ENCODE measurements at regions not wholly inside any gene's neighbourhood (a gene's known extent, or its start where the extent isn't known, plus 50 kb on each side); places are given as distances from the start of the nearest gene placed in this dataset.

DNA sequence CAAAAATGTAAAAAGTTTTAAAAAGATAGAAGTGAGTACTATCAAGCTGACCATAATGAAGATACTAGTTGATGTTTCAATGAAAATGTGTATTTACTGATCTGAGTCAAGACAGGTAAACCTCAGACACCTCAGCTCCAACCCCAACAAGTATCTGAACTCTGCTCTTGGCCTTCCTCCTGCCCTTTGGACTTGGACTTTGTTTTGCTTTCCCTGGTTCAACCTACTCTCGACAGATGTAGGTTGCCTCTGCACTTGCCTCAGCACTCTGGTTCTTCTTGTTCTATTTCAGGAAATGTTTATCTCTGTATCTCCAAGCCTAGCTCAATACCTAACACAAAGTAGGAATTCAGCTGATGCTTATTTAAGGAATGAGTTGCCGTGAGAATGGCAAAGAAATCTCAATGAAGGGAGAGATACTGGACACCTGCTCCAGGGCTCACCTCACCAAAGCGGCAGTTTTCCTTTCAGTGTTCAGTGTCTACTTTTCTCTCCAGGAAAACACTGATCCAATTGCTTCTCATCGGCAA, 248.8 kb upstream of the CTAGE1 start (continued):
- TF ChIP-seq ELF4 (CRISPR knock-in tag; IDR thresholded peaks at IDR 0.05; ENCODE audit: low read depth) (no peak), NR3C1 (CRISPR knock-in tag; conservative IDR thresholded peaks at IDR 0.05; ENCODE audit: low read depth) (no peak), HMGA2 (CRISPR knock-in tag; IDR thresholded peaks at IDR 0.05) (no peak), ZNF396 (CRISPR knock-in tag; IDR thresholded peaks at IDR 0.05; ENCODE audit: borderline replicate concordance) (no peak), FOXK1 (CRISPR knock-in tag; IDR thresholded peaks at IDR 0.05) (no peak), ZNF671 (CRISPR knock-in tag; IDR thresholded peaks at IDR 0.05) (no peak), EMX1 (CRISPR knock-in tag; IDR thresholded peaks at IDR 0.05) (no peak), KAT7 (CRISPR knock-in tag; IDR thresholded peaks at IDR 0.05; ENCODE audit: borderline replicate concordance) (no peak), JUN (CRISPR knock-in tag; IDR thresholded peaks at IDR 0.05) (no peak)
- TF ChIP-seq, protein P1, sequence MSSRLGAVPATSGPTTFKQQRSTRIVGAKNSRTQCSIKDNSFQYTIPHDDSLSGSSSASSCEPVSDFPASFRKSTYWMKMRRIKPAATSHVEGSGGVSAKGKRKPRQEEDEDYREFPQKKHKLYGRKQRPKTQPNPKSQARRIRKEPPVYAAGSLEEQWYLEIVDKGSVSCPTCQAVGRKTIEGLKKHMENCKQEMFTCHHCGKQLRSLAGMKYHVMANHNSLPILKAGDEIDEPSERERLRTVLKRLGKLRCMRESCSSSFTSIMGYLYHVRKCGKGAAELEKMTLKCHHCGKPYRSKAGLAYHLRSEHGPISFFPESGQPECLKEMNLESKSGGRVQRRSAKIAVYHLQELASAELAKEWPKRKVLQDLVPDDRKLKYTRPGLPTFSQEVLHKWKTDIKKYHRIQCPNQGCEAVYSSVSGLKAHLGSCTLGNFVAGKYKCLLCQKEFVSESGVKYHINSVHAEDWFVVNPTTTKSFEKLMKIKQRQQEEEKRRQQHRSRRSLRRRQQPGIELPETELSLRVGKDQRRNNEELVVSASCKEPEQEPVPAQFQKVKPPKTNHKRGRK (CRISPR knock-in tag; IDR thresholded peaks at IDR 0.05; ENCODE audit: borderline replicate concordance): no peak
- TF ChIP-seq, protein P2, sequence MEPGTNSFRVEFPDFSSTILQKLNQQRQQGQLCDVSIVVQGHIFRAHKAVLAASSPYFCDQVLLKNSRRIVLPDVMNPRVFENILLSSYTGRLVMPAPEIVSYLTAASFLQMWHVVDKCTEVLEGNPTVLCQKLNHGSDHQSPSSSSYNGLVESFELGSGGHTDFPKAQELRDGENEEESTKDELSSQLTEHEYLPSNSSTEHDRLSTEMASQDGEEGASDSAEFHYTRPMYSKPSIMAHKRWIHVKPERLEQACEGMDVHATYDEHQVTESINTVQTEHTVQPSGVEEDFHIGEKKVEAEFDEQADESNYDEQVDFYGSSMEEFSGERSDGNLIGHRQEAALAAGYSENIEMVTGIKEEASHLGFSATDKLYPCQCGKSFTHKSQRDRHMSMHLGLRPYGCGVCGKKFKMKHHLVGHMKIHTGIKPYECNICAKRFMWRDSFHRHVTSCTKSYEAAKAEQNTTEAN (CRISPR knock-in tag; IDR thresholded peaks at IDR 0.05): no peak
- TF ChIP-seq, protein P3, sequence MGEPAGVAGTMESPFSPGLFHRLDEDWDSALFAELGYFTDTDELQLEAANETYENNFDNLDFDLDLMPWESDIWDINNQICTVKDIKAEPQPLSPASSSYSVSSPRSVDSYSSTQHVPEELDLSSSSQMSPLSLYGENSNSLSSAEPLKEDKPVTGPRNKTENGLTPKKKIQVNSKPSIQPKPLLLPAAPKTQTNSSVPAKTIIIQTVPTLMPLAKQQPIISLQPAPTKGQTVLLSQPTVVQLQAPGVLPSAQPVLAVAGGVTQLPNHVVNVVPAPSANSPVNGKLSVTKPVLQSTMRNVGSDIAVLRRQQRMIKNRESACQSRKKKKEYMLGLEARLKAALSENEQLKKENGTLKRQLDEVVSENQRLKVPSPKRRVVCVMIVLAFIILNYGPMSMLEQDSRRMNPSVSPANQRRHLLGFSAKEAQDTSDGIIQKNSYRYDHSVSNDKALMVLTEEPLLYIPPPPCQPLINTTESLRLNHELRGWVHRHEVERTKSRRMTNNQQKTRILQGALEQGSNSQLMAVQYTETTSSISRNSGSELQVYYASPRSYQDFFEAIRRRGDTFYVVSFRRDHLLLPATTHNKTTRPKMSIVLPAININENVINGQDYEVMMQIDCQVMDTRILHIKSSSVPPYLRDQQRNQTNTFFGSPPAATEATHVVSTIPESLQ (CRISPR knock-in tag; IDR thresholded peaks at IDR 0.05): no peak

DNA sequence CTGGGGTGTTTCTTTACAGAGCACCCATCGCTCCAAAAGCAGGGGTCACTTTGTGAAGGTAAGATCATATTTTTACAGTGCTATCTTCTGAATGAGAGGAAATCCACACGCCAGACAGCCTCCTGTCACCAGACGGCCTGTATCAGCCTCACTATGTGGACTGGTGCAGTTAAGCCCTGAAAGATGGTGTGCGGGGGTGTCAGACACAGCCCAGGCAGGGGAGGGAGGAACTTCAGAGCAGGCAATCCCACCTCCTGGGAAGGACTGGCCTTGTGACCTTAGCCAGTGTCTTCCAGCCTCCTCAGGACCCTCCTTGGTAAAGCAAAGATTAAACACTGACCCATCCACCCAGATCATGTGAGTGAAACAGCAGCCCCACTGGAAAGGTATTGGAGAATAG, 249.4 kb upstream of the CTAGE1 start:
- Mint-ChIP-seq H3K4me1 (no peaks in the 10 kb centered on the region), H3K36me3 (peaks cover 20% of the 10 kb centered on the region), H3K27ac (no peak overlapping the region), H3K9me3 (peaks cover 35% of the 10 kb centered on the region), H3K4me3 (no peak overlapping the region), H3K27me3 (ENCODE audit: low read depth) (no peaks in the 10 kb centered on the region)
- ChIA-PET POLR2A (no interaction called here), CTCF (no interaction called here)
- no peak for ATAC-seq
- DNase-seq (ENCODE audit: low spot score): no peak
- no peak for TF ChIP-seq ZNF396 (CRISPR knock-in tag; IDR thresholded peaks at IDR 0.05; ENCODE audit: borderline replicate concordance)
- TF ChIP-seq SMAD4 (CRISPR knock-in tag; IDR thresholded peaks at IDR 0.05): no peak
- no peak for TF ChIP-seq TEAD1 (CRISPR knock-in tag; IDR thresholded peaks at IDR 0.05)
- TF ChIP-seq TCF7 (CRISPR knock-in tag; IDR thresholded peaks at IDR 0.05; ENCODE audit: low read depth): no peak
- TF ChIP-seq KAT7 (CRISPR knock-in tag; IDR thresholded peaks at IDR 0.05; ENCODE audit: borderline replicate concordance): no peak
- TF ChIP-seq HMGA2 (CRISPR knock-in tag; IDR thresholded peaks at IDR 0.05): no peak
- TF ChIP-seq ZBTB21 (CRISPR knock-in tag; IDR thresholded peaks at IDR 0.05; ENCODE audit: borderline replicate concordance): no peak
- TF ChIP-seq ZNF121 (CRISPR knock-in tag; IDR thresholded peaks at IDR 0.05): no peak
- TF ChIP-seq, protein P4, sequence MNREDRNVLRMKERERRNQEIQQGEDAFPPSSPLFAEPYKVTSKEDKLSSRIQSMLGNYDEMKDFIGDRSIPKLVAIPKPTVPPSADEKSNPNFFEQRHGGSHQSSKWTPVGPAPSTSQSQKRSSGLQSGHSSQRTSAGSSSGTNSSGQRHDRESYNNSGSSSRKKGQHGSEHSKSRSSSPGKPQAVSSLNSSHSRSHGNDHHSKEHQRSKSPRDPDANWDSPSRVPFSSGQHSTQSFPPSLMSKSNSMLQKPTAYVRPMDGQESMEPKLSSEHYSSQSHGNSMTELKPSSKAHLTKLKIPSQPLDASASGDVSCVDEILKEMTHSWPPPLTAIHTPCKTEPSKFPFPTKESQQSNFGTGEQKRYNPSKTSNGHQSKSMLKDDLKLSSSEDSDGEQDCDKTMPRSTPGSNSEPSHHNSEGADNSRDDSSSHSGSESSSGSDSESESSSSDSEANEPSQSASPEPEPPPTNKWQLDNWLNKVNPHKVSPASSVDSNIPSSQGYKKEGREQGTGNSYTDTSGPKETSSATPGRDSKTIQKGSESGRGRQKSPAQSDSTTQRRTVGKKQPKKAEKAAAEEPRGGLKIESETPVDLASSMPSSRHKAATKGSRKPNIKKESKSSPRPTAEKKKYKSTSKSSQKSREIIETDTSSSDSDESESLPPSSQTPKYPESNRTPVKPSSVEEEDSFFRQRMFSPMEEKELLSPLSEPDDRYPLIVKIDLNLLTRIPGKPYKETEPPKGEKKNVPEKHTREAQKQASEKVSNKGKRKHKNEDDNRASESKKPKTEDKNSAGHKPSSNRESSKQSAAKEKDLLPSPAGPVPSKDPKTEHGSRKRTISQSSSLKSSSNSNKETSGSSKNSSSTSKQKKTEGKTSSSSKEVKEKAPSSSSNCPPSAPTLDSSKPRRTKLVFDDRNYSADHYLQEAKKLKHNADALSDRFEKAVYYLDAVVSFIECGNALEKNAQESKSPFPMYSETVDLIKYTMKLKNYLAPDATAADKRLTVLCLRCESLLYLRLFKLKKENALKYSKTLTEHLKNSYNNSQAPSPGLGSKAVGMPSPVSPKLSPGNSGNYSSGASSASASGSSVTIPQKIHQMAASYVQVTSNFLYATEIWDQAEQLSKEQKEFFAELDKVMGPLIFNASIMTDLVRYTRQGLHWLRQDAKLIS (CRISPR knock-in tag; IDR thresholded peaks at IDR 0.05; ENCODE audit: borderline replicate concordance): no peak
- TF ChIP-seq CBFB (CRISPR knock-in tag; IDR thresholded peaks at IDR 0.05; ENCODE audit: low read depth): no peak
- TF ChIP-seq, protein P5, sequence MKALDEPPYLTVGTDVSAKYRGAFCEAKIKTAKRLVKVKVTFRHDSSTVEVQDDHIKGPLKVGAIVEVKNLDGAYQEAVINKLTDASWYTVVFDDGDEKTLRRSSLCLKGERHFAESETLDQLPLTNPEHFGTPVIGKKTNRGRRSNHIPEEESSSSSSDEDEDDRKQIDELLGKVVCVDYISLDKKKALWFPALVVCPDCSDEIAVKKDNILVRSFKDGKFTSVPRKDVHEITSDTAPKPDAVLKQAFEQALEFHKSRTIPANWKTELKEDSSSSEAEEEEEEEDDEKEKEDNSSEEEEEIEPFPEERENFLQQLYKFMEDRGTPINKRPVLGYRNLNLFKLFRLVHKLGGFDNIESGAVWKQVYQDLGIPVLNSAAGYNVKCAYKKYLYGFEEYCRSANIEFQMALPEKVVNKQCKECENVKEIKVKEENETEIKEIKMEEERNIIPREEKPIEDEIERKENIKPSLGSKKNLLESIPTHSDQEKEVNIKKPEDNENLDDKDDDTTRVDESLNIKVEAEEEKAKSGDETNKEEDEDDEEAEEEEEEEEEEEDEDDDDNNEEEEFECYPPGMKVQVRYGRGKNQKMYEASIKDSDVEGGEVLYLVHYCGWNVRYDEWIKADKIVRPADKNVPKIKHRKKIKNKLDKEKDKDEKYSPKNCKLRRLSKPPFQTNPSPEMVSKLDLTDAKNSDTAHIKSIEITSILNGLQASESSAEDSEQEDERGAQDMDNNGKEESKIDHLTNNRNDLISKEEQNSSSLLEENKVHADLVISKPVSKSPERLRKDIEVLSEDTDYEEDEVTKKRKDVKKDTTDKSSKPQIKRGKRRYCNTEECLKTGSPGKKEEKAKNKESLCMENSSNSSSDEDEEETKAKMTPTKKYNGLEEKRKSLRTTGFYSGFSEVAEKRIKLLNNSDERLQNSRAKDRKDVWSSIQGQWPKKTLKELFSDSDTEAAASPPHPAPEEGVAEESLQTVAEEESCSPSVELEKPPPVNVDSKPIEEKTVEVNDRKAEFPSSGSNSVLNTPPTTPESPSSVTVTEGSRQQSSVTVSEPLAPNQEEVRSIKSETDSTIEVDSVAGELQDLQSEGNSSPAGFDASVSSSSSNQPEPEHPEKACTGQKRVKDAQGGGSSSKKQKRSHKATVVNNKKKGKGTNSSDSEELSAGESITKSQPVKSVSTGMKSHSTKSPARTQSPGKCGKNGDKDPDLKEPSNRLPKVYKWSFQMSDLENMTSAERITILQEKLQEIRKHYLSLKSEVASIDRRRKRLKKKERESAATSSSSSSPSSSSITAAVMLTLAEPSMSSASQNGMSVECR (CRISPR knock-in tag; IDR thresholded peaks at IDR 0.05; ENCODE audit: borderline replicate concordance): no peak
- no peak for TF ChIP-seq IRF2 (CRISPR knock-in tag; IDR thresholded peaks at IDR 0.05; ENCODE audit: borderline replicate concordance, low read depth)

Measured in WTC11 (cell line).